ENCODE measurements at regions not wholly inside any gene's neighbourhood (a gene's known extent, or its start where the extent isn't known, plus 50 kb on each side); places are given as distances from the start of the nearest gene placed in this dataset.

GRCh38 chr4:96841801-96842200, 1001.9 kb downstream of the PDHA2 start:
- no peak for DNase-seq

- DNase-seq, result no peak
These were observed 1005.1 kb downstream of the PDHA2 start for GRCh38 chr4:96844858-96845490.

GRCh38 chr4:96845819-96846218, 1005.9 kb downstream of the PDHA2 start:
- no peak for DNase-seq

- DNase-seq, result no peak
These were observed 1034.8 kb downstream of the PDHA2 start for GRCh38 chr4:96874657-96875056.

GRCh38 chr4:96879527-96879926, 1039.6 kb downstream of the PDHA2 start:
- DNase-seq, result no peak

GRCh38 chr4:96887857-96888256, 1048.0 kb downstream of the PDHA2 start:
- no peak for DNase-seq

GRCh38 chr4:96894621-96895020, 1054.7 kb downstream of the PDHA2 start:
- no peak for DNase-seq

- DNase-seq, result no peak
These were observed 1055.9 kb downstream of the PDHA2 start for GRCh38 chr4:96895826-96896225.

GRCh38 chr4:96912716-96913115, 1072.8 kb downstream of the PDHA2 start:
- DNase-seq, result no peak

- no peak for DNase-seq
These were observed 1073.7 kb downstream of the PDHA2 start for GRCh38 chr4:96913441-96914080.

GRCh38 chr4:96916711-96917110, 1076.8 kb downstream of the PDHA2 start:
- DNase-seq, result no peak

- no peak for DNase-seq
These were observed 1097.0 kb downstream of the PDHA2 start for GRCh38 chr4:96936886-96937285.

- DNase-seq, result no peak
These were observed 1106.7 kb downstream of the PDHA2 start for GRCh38 chr4:96946552-96946951.

GRCh38 chr4:96952610-96953009, 1112.7 kb downstream of the PDHA2 start:
- no peak for DNase-seq

- DNase-seq, result no peak
These were observed 1115.3 kb downstream of the PDHA2 start for GRCh38 chr4:96955226-96955625.

GRCh38 chr4:96955691-96956090, 1115.8 kb downstream of the PDHA2 start:
- DNase-seq, result no peak

- DNase-seq, result no peak
These were observed 1129.6 kb downstream of the PDHA2 start for GRCh38 chr4:96969455-96969854.

GRCh38 chr4:96972920-96973319, 1133.0 kb downstream of the PDHA2 start:
- no peak for DNase-seq

- DNase-seq, result no peak
These were observed 1134.4 kb downstream of the PDHA2 start for GRCh38 chr4:96974295-96974694.

- DNase-seq, result no peak
These were observed 1143.9 kb downstream of the PDHA2 start for GRCh38 chr4:96983830-96984229.

- no peak for DNase-seq
These were observed 1146.9 kb downstream of the PDHA2 start for GRCh38 chr4:96986816-96987215.

GRCh38 chr4:96991083-96991482, 1151.2 kb downstream of the PDHA2 start:
- no peak for DNase-seq

GRCh38 chr4:96992443-96992842, 1150.8 kb downstream of the STPG2 start:
- no peak for DNase-seq

GRCh38 chr4:96993560-96993959, 1149.7 kb downstream of the STPG2 start:
- no peak for DNase-seq

GRCh38 chr4:97003715-97004114, 1139.6 kb downstream of the STPG2 start:
- no peak for DNase-seq

All from NCI-H1694 (cell line).